AG04450 (cell line): ENCODE measurements at regions not wholly inside any gene's neighbourhood (a gene's known extent, or its start where the extent isn't known, plus 50 kb on each side); places are given as distances from the start of the nearest gene placed in this dataset.

Experiments used
- CTCF ChIA-PET: fragments of 300-600, 350-600 bp; formaldehyde crosslinking; extraction: SDS; loops from one replicate; lab custom pipeline; 2022; ENCODE audit warnings: antibody characterized with exemption, inconsistent platforms; lab: Charles Lee
- POLR2A ChIA-PET: fragments of 350-600 bp; formaldehyde crosslinking; extraction: SDS; loops from one replicate; lab custom pipeline; 2021; ENCODE audit warnings: antibody characterized with exemption, inconsistent platforms; lab: Yijun Ruan, JAX
- DNase-seq: peaks from one replicate; pipeline ENCODE4 v3.0.0-alpha.2; 2011; ENCODE audit warnings: low read depth, low spot score
- H3K27ac ChIP-seq: one replicate; pipeline ENCODE4 v1.5.1; 2012; ENCODE audit warnings: low read depth, low read length, control low read depth
- H3K27me3 ChIP-seq: one replicate; pipeline ENCODE4 v1.6.0; 2012; ENCODE audit warnings: low read length; ENCODE audit not compliant: control insufficient read depth, insufficient read depth
- H3K4me3 ChIP-seq: 2 replicates; pipeline ENCODE4 v1.5.1; 2011; ENCODE audit warnings: mild to moderate bottlenecking, low read depth, low read length, control low read depth
- H3K9me3 ChIP-seq: 2 replicates; pipeline ENCODE4 v1.5.1; 2012; ENCODE audit warnings: low read length; ENCODE audit not compliant: control insufficient read depth, insufficient read depth
- TF ChIP-seq, protein P1 (sequence below): IDR thresholded peaks from 2 replicates; pipeline ENCODE4 v1.5.1; 2011; ENCODE audit warnings: low read depth, low read length, control low read depth, inconsistent platforms

DNA sequence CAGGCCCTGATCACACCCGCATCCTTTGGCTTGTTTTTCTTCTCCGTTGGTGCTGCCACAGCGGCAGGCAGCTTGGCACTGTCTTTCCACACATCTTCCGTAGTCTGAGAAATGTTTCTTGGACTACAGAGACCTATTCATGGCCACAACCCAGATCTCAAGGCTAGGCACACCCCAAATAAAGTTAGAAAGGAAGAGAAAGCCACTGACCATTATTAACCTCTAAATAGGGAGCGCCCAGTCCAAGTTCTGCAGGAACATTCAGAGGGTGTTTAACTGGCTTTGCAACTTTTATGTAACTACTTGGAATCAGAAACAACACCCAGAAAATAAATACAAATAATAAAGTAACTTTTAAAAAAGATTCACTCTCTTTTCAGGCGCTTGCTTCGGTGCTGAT is 124.8 kb upstream of the NEDD9 start:
- Histone ChIP-seq H3K9me3 (no peaks in the 10 kb centered on the region), H3K4me3 (no peak overlapping the region), H3K27ac (no peak overlapping the region), H3K27me3 (no peaks in the 10 kb centered on the region)
- CTCF ChIA-PET, result no interaction called here
- TF ChIP-seq, protein P1, sequence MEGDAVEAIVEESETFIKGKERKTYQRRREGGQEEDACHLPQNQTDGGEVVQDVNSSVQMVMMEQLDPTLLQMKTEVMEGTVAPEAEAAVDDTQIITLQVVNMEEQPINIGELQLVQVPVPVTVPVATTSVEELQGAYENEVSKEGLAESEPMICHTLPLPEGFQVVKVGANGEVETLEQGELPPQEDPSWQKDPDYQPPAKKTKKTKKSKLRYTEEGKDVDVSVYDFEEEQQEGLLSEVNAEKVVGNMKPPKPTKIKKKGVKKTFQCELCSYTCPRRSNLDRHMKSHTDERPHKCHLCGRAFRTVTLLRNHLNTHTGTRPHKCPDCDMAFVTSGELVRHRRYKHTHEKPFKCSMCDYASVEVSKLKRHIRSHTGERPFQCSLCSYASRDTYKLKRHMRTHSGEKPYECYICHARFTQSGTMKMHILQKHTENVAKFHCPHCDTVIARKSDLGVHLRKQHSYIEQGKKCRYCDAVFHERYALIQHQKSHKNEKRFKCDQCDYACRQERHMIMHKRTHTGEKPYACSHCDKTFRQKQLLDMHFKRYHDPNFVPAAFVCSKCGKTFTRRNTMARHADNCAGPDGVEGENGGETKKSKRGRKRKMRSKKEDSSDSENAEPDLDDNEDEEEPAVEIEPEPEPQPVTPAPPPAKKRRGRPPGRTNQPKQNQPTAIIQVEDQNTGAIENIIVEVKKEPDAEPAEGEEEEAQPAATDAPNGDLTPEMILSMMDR, result no peak
- POLR2A ChIA-PET, result no interaction called here
- DNase-seq, result no peak

DNA sequence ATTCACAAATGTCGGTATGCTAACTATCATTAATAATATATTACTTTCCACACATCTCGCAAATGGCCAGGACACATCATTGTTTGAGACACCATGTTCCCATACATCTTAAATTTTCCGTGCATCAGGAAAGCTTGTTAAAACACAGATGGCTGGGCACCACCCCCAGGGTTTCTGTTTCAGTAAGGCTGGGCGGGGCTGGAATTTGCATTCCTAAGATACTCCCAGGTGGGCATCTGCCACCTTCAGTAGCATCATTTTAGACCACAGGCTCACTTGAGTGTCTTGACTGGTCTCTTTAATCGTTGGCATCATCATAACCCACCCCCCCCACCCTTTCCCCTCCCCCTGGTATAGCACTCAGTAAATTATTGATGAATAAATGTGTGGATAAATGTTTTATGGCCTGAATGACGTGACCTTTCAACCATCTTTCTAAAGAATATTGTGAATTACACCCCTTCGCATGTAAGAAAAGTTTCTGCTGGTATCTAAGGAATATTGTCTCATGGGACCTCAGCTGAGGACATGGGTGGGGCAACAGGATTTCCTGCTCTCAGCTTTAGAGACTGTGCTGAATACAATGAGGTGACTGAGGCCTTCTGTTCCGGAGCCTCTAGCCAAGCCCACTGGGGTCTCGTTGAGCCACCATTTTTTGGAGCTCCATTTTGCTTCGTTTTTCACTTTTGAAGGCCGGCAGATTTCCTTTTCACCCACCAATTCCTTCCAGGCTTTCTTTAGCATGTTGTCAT is 124.1 kb upstream of the NEDD9 start:
- Histone ChIP-seq H3K27me3 (no peaks in the 10 kb centered on the region), H3K27ac (no peak overlapping the region), H3K4me3 (no peak overlapping the region), H3K9me3 (no peaks in the 10 kb centered on the region)
- CTCF ChIA-PET, result no interaction called here
- TF ChIP-seq, protein P1, result no peak
- POLR2A ChIA-PET, result no interaction called here
- no peak for DNase-seq

DNA sequence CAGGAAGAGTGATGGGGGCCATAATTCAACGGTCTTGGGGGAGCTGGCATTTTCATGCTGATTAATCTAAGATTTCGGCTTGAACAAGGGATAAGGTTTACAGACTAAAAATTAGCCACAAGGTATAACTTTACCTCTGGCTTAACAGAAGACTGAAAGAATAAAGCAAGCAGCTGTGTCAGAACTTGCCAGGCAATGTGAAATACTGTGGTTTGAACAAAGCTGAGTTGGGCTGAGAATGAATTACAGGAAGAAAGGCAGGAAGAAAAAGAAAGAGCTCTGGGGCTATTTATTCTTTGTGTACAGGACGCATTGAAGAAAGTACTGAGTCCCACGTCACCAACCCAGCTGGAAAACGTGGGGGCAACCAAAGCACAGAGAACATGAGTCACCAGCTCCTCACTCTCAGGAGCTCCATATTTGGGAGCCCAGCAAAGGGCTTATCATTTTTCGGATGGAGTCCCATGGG is 121.5 kb upstream of the NEDD9 start:
- H3K27me3 ChIP-seq, result no peaks in the 10 kb centered on the region
- no peak overlapping the region for H3K4me3 ChIP-seq
- POLR2A ChIA-PET, result no interaction called here
- TF ChIP-seq, protein P1, result no peak
- no peak overlapping the region for H3K27ac ChIP-seq
- CTCF ChIA-PET, result no interaction called here
- H3K9me3 ChIP-seq, result no peaks in the 10 kb centered on the region
- peak; percentile 2 for DNase-seq

DNA sequence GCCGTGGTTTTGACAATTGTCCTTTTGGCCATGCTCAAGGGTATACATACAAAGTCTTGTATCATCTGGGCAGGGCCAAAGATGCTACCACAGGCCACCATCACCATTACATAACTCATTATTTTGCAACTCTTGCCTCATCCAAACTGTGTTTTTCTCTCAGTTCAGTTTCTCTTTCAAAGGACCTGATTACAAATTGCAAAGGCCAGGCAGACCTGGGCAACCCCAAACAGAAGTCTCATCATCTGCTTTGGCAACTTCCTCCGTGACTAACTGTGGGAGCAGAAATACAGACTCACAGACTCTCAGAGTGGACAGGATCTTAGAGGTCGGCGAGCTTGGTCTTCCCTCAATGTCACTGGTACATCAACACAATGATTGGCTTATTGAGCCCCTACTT is 117.8 kb upstream of the NEDD9 start:
- no peak for DNase-seq
- Histone ChIP-seq H3K9me3 (no peaks in the 10 kb centered on the region), H3K27ac (no peak overlapping the region), H3K4me3 (no peak overlapping the region), H3K27me3 (peaks cover 4% of the 10 kb centered on the region)
- TF ChIP-seq, protein P1, result no peak
- POLR2A ChIA-PET, result no interaction called here
- CTCF ChIA-PET, result no interaction called here

DNA sequence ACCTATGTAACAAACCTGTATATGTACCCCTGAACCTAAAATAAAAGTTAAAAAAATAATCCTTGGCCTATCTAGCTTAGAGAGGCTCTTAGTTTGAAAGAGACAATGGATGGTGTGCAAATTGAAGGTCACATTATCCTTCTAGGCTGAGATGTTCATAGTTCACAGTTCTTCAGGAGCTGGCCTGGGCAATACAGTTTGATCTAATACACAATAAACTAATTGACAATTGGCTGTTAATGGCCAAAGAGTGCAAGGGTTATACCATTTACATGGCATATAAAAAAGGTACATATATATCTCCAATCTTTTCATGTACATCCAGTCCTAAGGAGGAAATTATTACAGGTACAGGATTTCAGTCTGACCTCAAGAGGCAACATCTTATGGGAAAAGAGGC is 117.4 kb upstream of the NEDD9 start:
- TF ChIP-seq, protein P1, result no peak
- Histone ChIP-seq H3K4me3 (no peak overlapping the region), H3K27me3 (peaks cover 4% of the 10 kb centered on the region), H3K27ac (no peak overlapping the region), H3K9me3 (no peaks in the 10 kb centered on the region)
- DNase-seq, result no peak
- ChIA-PET POLR2A (no interaction called here), CTCF (no interaction called here)
